Prostate gland (tissue), 2 donors: ENCODE measurements at regions not wholly inside any gene's neighbourhood (a gene's known extent, or its start where the extent isn't known, plus 50 kb on each side); places are given as distances from the start of the nearest gene placed in this dataset.

ENCODE experiments used
- CTCF ChIP-seq, 4 experiments: fragments of 200-600 bp in 2 of 4; fragments of 450-650 bp in 2 of 4; sonication (generic) in 2 of 4; IDR thresholded peaks; 1 replicate in 3 of 4; 2 replicates in 1 of 4; pipeline ENCODE4 v1.5.1; 2016 to 2019; ENCODE audit warnings: antibody characterized with exemption in 4 of 4, mild to moderate bottlenecking in 2 of 4, moderate library complexity in 2 of 4
- POLR2A ChIP-seq: fragments of 450-650 bp; IDR thresholded peaks from one replicate; pipeline ENCODE4 v1.6.1; 2016; ENCODE audit warnings: antibody characterized with exemption, mild to moderate bottlenecking

GRCh38 chr9:79900754-79901153 lies 329.0 kb downstream of the TLE4 start:
- no peak for TF ChIP-seq POLR2A
- no peak for TF ChIP-seq CTCF (IDR thresholded peaks at IDR 0.05)
